ENCODE measurements at regions not wholly inside any gene's neighbourhood (a gene's known extent, or its start where the extent isn't known, plus 50 kb on each side); places are given as distances from the start of the nearest gene placed in this dataset.

DNA sequence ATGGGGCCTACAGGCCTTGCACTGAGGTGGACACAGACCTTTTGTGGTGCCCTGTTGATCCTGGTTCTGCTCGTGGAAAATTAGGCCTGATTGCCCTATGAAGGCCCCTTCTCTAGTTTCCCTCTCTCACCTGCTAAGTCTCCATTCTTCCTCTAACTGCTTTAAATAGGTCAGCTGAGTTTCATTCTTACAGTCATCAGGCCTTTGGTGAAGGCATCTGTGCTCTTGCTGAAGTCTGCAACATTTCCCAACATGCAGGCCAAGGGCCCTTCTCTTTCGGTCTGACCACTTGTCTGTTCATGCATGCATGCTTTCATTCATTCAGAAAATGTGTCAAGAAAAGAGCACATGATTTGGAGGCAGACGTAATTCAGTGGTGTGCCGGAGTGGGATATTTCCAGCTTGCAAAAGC, 244.0 kb downstream of the BUB3 start:
- Histone ChIP-seq H3K9ac (replicated peaks; ENCODE audit: extremely low read depth, insufficient read depth, low read length) (no peak overlapping the region), H3K36me3 (ENCODE audit: control insufficient read depth in 2 of 2, extremely low read depth in 1 of 2, insufficient read depth in 2 of 2, low read length in 2 of 2) (no peaks in the 10 kb centered on the region), H3K27me3 (ENCODE audit: control insufficient read depth in 2 of 2, insufficient read depth in 2 of 2, low read length in 2 of 2) (no peaks in the 10 kb centered on the region), H3K4me3 (replicated peaks in 1 of 3; ENCODE audit: insufficient read depth in 1 of 3, low read depth in 1 of 3, low read length in 3 of 3) (no peak overlapping the region), H3K9me1 (replicated peaks; ENCODE audit: control insufficient read depth, extremely low read depth, insufficient read depth, low read length) (no peaks in the 10 kb centered on the region), H4K20me1 (replicated peaks; ENCODE audit: control insufficient read depth, extremely low read depth, insufficient read depth, low read length) (no peaks in the 10 kb centered on the region), H2AFZ (ENCODE audit: low read depth, low read length) (no peak overlapping the region), H3K9me3 (replicated peaks; ENCODE audit: control insufficient read depth, insufficient read depth, low read length) (no peaks in the 10 kb centered on the region), H3K27ac (ENCODE audit: insufficient read depth, low read depth, low read length) (no peak overlapping the region), H3K79me2 (ENCODE audit: control insufficient read depth, insufficient read depth, low read length) (no peaks in the 10 kb centered on the region), H3K4me2 (ENCODE audit: insufficient read depth, low read length) (no peak overlapping the region), H3K4me1 (ENCODE audit: control insufficient read depth, extremely low read depth, insufficient read depth, low read length) (no peaks in the 10 kb centered on the region)
- intact Hi-C loops (cut with micrococcal nuclease) (no loop called here), dilution Hi-C loops (cut with MboI; ENCODE audit: extremely low pct_ligation_motif_present, low sequenced_read_pairs) (no loop called here)
- TF ChIP-seq MYC (IDR thresholded peaks at IDR 0.05; ENCODE audit: low read depth, low read length), result no peak
- no peak for TF ChIP-seq POLR2AphosphoS5 (IDR thresholded peaks at IDR 0.05; ENCODE audit: insufficient read depth, low read depth, low read length)
- no peak for TF ChIP-seq GATA2 (IDR thresholded peaks at IDR 0.05; ENCODE audit: insufficient read depth, insufficient read length, low read depth, low read length)
- no peak for TF ChIP-seq JUN (IDR thresholded peaks at IDR 0.05; ENCODE audit: borderline replicate concordance, insufficient read depth, insufficient read length, low read depth)
- no peak for TF ChIP-seq POLR2A (IDR thresholded peaks at IDR 0.05; ENCODE audit: low read depth, low read length)
- no peak for TF ChIP-seq EZH2 (IDR thresholded peaks at IDR 0.05; ENCODE audit: borderline replicate concordance, low read depth, low read length, severe bottlenecking)
- TF ChIP-seq, protein P1, sequence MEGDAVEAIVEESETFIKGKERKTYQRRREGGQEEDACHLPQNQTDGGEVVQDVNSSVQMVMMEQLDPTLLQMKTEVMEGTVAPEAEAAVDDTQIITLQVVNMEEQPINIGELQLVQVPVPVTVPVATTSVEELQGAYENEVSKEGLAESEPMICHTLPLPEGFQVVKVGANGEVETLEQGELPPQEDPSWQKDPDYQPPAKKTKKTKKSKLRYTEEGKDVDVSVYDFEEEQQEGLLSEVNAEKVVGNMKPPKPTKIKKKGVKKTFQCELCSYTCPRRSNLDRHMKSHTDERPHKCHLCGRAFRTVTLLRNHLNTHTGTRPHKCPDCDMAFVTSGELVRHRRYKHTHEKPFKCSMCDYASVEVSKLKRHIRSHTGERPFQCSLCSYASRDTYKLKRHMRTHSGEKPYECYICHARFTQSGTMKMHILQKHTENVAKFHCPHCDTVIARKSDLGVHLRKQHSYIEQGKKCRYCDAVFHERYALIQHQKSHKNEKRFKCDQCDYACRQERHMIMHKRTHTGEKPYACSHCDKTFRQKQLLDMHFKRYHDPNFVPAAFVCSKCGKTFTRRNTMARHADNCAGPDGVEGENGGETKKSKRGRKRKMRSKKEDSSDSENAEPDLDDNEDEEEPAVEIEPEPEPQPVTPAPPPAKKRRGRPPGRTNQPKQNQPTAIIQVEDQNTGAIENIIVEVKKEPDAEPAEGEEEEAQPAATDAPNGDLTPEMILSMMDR (IDR thresholded peaks at IDR 0.05; ENCODE audit: extremely low read depth in 1 of 2, insufficient read depth in 1 of 2, low read depth in 1 of 2, low read length in 2 of 2), result no peak
- TF ChIP-seq, protein P2, sequence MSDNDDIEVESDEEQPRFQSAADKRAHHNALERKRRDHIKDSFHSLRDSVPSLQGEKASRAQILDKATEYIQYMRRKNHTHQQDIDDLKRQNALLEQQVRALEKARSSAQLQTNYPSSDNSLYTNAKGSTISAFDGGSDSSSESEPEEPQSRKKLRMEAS (IDR thresholded peaks at IDR 0.05; ENCODE audit: insufficient read depth, insufficient read length), result no peak
- TF ChIP-seq FOS (IDR thresholded peaks at IDR 0.05; ENCODE audit: borderline replicate concordance, insufficient read depth, low read length), result no peak
- FAIRE-seq (no peak), DNase-seq (ENCODE audit: low read depth, low spot score) (no peak)
- ChIA-PET CTCF (no interaction called here), POLR2A (no interaction called here)
- no TSS peak for BruUV-seq (replicated peaks)
